Pancreas (tissue), 10 donors: ENCODE measurements at regions not wholly inside any gene's neighbourhood (a gene's known extent, or its start where the extent isn't known, plus 50 kb on each side); places are given as distances from the start of the nearest gene placed in this dataset.
A peak's percentile ranks its signal among the peaks of the same experiment; 100 is the strongest.

ENCODE experiments used
- ATAC-seq, 4 donors: fragments of 200-7000 bp; cut with Tn5 transposase; one replicate each; pipeline versions ENCODE4 v1.8.0 to v1.9.1; 2020; ENCODE audit warnings: mild to moderate bottlenecking in 4 of 4, moderate library complexity in 4 of 4
- DNase-seq, 6 donors: peaks; one replicate each; pipeline ENCODE4 v3.0.0-alpha.2; 2020
- FAIRE-seq: peaks from 2 replicates; lab custom pipeline; 2012; peaks lifted over from hg19 to GRCh38; lab: Jason Lieb, UNC
- H3K27ac ChIP-seq, 4 donors: fragments of 200-600 bp; sonication (generic); 1 replicate in 3 of 4; 2 replicates in 1 of 4; pipeline versions ENCODE4 v1.5.0 to v1.8.0; 2020
- H3K27me3 ChIP-seq, 4 donors: fragments of 200-600 bp; one replicate each; pipeline ENCODE4 v1.8.0; 2021
- H3K36me3 ChIP-seq, 3 donors: fragments of 200-600 bp; sonication (generic) in 1 of 3; one replicate each; pipeline versions ENCODE4 v1.5.0 to v1.8.0; 2020 to 2021
- H3K4me1 ChIP-seq, 3 donors: fragments of 200-600 bp; one replicate each; pipeline ENCODE4 v1.8.0; 2021
- H3K4me3 ChIP-seq, 4 donors: fragments of 200-600 bp; sonication (generic) in 2 of 4; one replicate each; pipeline versions ENCODE4 v1.5.0 to v1.8.0; 2020 to 2021
- H3K9me3 ChIP-seq, 4 donors: fragments of 200-600 bp; one replicate each; pipeline ENCODE4 v1.8.0; 2021
- WGBS, 2 donors: extraction: QIAGEN DNeasy Blood & Tissue Kit; methylation state at CpG; one replicate each; pipeline ENCODE4 v1.1.7; 2013; 5-methylcytosine and 5-hydroxymethylcytosine counted together
- intact Hi-C, 3 donors: fragments of 100-400 bp; cut with DNase I; formaldehyde crosslinking; loops; one replicate each; pipeline versions ENCODE4 v1.11.1 to v1.14.2; 2022
- TF ChIP-seq, protein P1 (sequence below), 4 donors: fragments of 200-600 bp; sonication (generic) in 3 of 4; IDR thresholded peaks; one replicate each; pipeline versions ENCODE4 v1.5.0 to v1.8.0; 2021; ENCODE audit warnings: antibody characterized with exemption in 4 of 4
- donor health status: healthy with polysubstance abuse.
- donor health status: DM: no; HTN: no; CAD: no; lungs with moderate emphysema.
- donor health status: DM: no; HTN: no; CAD: no.
- donor health status: control.
- donor health status: control.
- donor health status: Bipolar disorder and iron deficiency.
- donor health status: DM: yes; HTN: yes; CAD: no.
- donor health status: DM: no; HTN: no; CAD: no.
- donor health status: DM: no; HTN: no; CAD: no.
- donor health status: DM: yes; HTN: yes; CAD: no.

DNA sequence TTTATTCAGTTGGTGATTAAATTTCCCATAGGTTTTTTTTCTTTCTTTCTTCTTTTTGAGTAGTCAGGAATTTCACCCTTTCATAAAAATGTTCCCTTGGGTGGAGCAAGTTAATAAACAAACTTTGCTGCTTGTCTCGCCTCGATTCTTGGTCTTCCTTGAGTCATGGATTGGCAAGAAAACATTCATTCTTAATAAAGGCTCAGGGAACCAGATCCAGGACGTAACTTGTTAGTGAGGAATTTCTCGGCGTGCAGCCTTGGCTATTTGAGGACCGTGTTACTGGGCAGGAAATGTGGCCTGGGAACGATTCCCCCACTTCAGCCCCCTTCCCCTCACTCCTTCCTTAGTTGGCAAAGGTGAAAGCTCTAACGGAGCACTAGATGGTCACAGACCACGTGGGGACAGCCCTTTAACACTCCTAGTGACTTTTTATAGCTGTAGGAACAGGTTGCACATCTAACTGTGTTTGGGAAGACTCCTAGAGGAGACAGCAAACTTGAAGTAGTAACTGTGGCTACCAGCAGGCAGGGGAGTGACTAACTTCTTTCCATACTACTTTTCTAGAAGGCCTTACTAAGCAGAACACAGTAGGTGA, 106.8 kb downstream of the UCHL1 start:
- FAIRE-seq: no peak
- WGBS, 2 donors: 62 to 74% methylated on average over 9 of the region's 9 CpGs
- DNase-seq: no peak
- intact Hi-C loops: no loop called here
- H3K4me1 ChIP-seq: peaks cover 0 to 11% (median 0%) of the 10 kb centered on the region in 3 donors
- no peaks in the 10 kb centered on the region for H3K9me3 ChIP-seq
- TF ChIP-seq, protein P1, sequence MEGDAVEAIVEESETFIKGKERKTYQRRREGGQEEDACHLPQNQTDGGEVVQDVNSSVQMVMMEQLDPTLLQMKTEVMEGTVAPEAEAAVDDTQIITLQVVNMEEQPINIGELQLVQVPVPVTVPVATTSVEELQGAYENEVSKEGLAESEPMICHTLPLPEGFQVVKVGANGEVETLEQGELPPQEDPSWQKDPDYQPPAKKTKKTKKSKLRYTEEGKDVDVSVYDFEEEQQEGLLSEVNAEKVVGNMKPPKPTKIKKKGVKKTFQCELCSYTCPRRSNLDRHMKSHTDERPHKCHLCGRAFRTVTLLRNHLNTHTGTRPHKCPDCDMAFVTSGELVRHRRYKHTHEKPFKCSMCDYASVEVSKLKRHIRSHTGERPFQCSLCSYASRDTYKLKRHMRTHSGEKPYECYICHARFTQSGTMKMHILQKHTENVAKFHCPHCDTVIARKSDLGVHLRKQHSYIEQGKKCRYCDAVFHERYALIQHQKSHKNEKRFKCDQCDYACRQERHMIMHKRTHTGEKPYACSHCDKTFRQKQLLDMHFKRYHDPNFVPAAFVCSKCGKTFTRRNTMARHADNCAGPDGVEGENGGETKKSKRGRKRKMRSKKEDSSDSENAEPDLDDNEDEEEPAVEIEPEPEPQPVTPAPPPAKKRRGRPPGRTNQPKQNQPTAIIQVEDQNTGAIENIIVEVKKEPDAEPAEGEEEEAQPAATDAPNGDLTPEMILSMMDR (IDR thresholded peaks at IDR 0.05): no peak
- no peak for ATAC-seq
- no peak overlapping the region for H3K27ac ChIP-seq
- no peak overlapping the region for H3K4me3 ChIP-seq
- H3K27me3 ChIP-seq: no peaks in the 10 kb centered on the region
- H3K36me3 ChIP-seq: no peaks in the 10 kb centered on the region

DNA sequence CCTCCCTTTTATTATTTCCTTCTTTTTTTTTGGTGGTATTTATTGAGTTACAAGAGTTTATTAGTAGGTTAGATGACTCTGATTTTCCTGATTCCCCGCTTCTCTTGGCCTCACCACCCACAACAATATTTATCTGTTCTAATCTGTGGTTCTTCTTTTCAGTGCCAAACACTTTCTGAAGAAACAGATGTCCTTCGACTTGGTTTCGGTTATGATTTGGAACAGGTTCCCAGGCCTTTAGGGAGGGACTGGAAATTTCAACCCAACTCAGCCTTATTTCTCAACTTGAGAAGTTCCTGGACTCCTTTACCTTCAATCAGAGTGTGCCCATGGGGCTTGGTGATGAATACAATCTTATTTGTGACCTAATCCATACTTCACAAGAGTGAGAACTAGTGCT, 108.1 kb downstream of the UCHL1 start:
- TF ChIP-seq, protein P1 (IDR thresholded peaks at IDR 0.05): no peak
- no peaks in the 10 kb centered on the region for H3K27me3 ChIP-seq
- 55 to 69% methylated on average over 3 of the region's 3 CpGs for WGBS, 2 donors
- intact Hi-C loops: no loop called here
- no peaks in the 10 kb centered on the region for H3K36me3 ChIP-seq
- no peak overlapping the region for H3K4me3 ChIP-seq
- FAIRE-seq (no peak), ATAC-seq (no peak), DNase-seq (no peak)
- H3K9me3 ChIP-seq: no peaks in the 10 kb centered on the region
- H3K27ac ChIP-seq: no peak overlapping the region
- H3K4me1 ChIP-seq: peaks cover 0 to 5% (median 0%) of the 10 kb centered on the region in 3 donors

DNA sequence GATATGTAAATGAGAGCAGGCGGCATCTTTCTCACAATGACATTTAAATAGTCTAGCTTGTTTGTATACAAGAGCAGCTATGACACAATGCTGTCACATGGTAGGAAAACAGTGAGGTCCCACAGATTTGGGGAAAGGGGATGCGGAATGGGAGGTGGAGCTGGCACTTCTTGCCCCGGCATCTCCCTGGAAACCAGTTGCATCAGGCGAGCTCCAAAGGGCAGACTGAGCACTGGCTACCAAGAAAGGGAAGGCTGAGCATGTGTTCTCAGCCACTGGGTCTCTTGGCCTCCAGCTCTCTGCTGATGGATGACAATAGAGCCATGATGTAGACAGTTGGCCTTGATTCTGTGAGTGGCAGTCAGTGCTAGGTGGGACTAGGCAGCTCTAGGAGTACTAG, 109.0 kb downstream of the UCHL1 start:
- H3K36me3 ChIP-seq: no peaks in the 10 kb centered on the region
- intact Hi-C loops: no loop called here
- H3K4me3 ChIP-seq: no peak overlapping the region
- no peaks in the 10 kb centered on the region for H3K9me3 ChIP-seq
- WGBS, 2 donors: 92 to 98% methylated on average over 4 of the region's 4 CpGs
- FAIRE-seq (no peak), ATAC-seq (no peak), DNase-seq (no peak)
- no peaks in the 10 kb centered on the region for H3K27me3 ChIP-seq
- H3K4me1 ChIP-seq: peaks cover 0 to 5% (median 0%) of the 10 kb centered on the region in 3 donors
- TF ChIP-seq, protein P1 (IDR thresholded peaks at IDR 0.05): no peak
- H3K27ac ChIP-seq: no peak overlapping the region

DNA sequence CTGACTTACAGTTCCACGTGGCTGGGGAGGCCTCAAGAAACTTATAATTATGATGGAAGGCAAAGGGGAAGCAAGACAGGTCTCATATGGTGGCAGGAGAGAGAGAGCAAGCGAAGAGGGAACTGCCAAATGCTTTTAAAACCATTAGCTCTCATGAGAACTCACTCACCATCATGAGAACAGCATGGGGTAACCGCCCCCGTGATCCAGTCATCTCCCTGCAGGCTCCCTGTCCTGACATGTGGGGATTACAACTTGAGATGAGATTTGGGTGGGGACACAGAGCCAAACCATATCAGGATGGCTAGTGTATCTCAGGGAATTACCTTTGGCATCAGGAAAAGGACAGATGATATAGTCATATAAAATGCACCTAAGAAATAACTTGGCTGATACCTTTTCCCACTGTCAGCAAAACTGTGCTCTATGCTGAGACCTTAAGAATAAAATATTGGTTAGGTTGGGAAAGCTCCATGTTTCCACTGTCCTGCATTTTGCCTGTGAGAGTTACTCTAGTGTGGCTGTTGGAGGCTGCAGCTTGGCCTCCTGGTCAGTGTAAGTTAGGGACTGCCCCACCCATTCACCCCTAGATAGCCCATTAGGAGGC, 110.3 kb downstream of the UCHL1 start:
- H3K4me3 ChIP-seq: no peak overlapping the region
- TF ChIP-seq, protein P1 (IDR thresholded peaks at IDR 0.05): no peak
- ATAC-seq: no peak
- H3K9me3 ChIP-seq: no peaks in the 10 kb centered on the region
- FAIRE-seq: no peak
- no peaks in the 10 kb centered on the region for H3K36me3 ChIP-seq
- 85 to 88% methylated on average over 4 of the region's 4 CpGs for WGBS, 2 donors
- no peak overlapping the region for H3K27ac ChIP-seq
- DNase-seq: no peak
- H3K27me3 ChIP-seq: no peaks in the 10 kb centered on the region
- intact Hi-C loops: no loop called here
- H3K4me1 ChIP-seq: peaks cover 0 to 5% (median 0%) of the 10 kb centered on the region in 3 donors

DNA sequence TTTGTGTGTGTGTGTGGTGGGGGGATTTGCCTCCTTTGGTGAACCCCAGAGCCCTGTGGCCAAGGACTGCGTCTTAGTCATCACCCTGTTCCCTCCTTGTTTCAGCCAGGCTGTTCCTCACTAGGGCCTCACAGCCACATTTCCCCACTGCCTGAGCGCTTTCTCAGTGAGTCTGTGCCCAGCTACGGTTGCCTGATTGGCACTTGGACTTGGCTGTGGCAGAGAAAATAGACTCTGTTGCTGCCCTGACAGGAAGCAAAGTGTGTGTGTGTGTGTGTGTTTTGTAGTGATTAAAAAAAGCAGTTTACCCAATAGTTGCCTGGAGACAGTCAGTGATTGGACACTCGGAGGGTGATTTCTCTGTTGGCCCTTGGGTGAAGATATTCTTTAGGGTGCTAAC, 113.0 kb downstream of the UCHL1 start:
- H3K9me3 ChIP-seq: no peaks in the 10 kb centered on the region
- FAIRE-seq (no peak), DNase-seq (peak in 3 of 6 donors; percentile 27 to 37 (median 30)), ATAC-seq (peak; percentile 87 to 91 (median 89))
- H3K27ac ChIP-seq: no peak overlapping the region
- no peak overlapping the region for H3K4me3 ChIP-seq
- TF ChIP-seq, protein P1 (IDR thresholded peaks at IDR 0.05): no peak
- no peaks in the 10 kb centered on the region for H3K36me3 ChIP-seq
- H3K27me3 ChIP-seq: no peaks in the 10 kb centered on the region
- intact Hi-C loops: no loop called here
- H3K4me1 ChIP-seq: no peaks in the 10 kb centered on the region
- WGBS, 2 donors: 28 to 29% methylated on average over 4 of the region's 4 CpGs
